Stimulated activated CD4-positive, alpha-beta T cell treated with anti-CD3 and anti-CD28 coated beads, Interleukin-1b, Interleukin-23, amount 100 ng/mL, for 4 hours (primary cell): ENCODE measurements at regions not wholly inside any gene's neighbourhood (a gene's known extent, or its start where the extent isn't known, plus 50 kb on each side); places are given as distances from the start of the nearest gene placed in this dataset.
"Not testable (repeated sequence)": the region's sequence is repeated elsewhere in the genome, so short reads cannot be mapped to it uniquely, and the experiment has no call there.

Source experiments
- DNase-seq, 2 donors: peaks; one replicate each; pipeline ENCODE4 v3.0.0-alpha.2; 2020; ENCODE audit warnings: low read depth in 2 of 2

DNA sequence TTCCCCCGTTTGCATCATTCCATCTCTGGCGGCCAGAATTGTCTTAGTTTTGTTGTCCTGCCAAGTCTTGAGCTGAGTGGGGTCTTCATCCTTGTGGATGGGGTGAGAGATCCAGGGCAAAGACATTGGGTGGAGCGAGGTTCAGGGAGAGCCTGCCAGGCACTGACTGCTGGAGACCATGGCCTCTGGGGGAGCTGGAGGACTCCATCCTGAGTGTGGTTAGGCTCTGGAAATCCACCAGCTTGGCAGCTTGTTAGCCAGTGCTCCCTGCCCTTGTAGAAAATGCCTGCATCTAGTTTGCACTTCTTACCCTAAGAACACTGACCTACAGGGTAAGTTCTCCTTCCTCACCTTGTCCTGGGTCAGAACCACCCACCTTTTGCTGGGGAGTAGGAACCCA is 97.2 kb upstream of the ZNF536 start:
- DNase-seq: no peak

DNA sequence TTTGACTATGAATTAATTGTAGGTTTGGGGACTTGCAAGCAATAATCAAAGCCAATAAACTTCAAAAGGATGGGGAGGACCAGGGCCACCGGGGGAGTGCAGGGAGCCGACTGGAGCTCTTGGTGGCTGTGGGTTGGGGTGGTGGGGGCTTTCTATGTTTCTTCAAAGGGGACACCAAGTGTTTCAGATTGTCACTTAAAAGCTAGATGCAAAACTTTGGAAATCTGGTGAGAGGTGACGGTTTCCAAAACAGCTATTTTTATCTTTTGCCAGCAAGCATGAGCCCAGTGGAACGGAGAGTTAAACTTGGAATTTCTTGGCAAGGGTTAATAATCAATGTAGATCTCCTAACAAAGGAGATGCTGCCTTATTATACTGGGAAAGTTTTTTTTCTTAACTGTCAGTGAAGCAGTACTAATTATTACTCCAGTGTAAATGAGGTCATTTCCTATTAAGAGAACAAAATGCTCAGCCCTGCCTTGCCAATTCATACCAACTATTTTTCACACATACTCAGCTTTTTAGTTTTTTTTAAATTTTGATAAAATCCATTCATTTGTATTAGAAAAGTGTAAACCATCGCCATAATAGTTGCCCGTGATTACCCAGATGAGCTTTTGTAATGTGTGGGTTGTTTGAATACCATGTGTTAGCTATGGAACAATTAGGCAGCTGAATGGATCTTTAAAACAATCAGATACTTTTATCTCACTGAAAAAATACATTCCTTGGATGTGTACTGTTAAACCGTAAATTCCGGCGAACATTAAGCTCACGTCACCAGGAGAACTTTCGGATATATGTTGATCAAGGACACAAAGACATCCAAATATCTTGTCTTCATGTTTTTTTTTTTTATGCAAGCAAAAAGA is 95.9 kb upstream of the ZNF536 start:
- DNase-seq: no peak

DNA sequence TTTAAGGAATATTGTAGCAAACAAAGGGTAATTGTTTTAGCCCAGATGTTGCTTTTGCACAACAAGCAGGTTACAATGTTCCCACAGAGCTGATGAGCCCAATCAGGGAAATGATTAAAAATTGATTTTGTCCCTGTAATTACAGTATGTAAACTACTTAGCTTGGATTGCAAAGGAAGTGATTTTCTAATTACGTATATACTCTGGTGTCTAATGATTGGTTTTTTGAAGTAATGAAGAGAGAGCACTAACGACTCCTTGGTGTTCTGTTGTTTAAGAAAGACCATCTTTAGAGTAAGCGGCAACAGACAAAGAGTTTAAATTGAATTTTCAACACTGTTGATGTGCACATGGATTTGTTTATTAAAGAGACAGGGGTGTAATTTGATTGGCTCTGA is 95.3 kb upstream of the ZNF536 start:
- no peak for DNase-seq

DNA sequence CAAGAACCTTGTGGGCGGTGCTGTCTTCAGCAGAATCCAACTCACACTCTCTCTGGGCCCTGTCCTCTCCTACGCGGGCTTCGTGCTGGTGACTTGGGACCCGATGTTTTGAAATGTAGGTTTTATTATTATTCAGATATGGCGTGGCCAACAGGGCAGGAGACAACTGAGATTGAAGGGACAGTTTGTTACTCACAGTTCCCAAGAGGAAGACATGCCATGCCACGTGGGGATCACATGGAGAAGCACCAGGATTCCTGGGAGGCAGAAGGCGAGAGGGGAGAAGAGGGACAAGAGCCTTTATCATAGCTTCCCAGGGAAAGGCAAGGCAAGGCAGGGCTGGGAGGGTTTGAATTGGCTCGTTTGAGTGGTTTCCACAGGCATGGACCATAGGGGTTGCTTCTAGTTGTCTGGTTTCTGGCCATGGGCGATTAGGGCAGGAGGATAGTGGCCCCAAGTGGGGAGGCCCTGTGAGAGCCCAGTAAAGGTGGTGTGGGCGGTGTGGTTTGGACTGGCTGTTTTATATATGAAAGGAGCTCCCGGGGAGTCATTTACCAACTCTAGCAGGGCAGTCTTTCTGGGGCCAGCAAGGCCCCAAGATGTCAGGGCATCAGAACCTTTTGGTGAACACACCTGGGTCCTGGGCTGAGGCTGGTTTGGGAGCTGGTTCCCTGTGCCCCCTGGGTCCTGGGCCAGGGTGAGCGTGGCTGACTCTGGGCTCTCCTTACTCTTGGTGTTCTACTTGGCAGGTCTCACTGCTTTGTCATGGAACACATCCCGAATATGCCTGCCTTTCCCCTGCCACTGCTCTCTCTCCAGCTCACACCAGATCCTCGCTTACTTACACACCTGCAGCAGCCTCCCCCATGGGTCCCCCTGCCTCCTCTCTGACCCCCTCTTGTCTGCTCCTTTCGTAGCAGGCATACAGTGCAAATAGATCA is 94.0 kb upstream of the ZNF536 start:
- DNase-seq: no peak

DNA sequence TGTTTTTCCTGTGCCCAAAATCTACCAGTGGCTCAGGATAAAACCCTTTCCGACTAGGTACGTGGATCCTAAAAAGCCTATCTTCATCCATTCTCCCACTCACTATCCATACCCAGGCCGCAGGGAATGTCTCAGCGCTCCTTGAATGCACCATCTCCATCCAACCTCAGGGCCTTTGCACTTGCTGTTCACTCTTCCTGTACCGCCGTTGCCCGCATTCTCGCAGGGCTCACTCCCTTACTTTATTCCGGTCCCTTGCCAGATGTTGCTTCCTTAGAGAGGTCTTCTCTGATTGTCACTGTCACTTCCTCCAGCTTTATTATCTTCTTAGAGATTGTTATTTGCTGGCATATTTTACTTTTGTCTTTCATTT is 93.3 kb upstream of the ZNF536 start:
- no peak for DNase-seq

DNA sequence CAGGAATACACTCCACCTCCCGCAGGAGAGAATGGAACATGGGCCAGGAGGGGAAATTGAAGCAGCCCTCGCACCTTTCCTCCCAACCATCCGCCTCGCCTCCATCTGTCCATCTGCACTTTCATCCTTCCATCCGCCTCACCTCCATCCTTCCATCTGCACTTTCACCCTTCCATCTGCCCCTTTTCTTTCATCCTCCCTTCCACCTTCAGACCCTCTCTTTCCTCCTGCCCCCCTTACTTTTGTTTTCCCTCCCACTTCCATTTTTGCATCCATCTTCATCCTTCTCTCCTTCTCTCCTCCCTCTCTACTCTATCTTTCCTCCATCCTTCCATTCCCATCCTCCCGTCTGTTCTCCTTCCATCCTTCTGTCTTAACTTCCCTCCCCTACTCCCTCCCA is 92.2 kb upstream of the ZNF536 start:
- DNase-seq: no peak

DNA sequence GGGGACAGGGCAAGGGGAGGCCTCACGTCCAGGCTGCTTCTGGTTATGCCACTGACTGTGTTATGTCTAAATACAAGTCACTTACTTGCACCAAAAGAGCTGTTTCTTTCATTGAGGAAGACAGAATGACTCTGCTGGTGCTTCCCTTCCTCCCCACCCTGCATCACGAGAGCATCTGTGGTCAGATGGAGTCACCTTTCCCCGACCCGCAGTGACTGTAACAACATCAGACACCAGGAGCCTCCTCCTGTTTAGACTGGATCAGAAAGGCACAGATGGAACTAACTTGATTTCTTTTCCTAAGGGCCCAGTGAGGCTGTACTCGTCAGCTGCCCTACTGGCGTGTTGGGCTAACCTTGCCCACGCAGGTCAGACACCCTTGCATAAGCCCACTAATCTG is 90.3 kb upstream of the ZNF536 start:
- DNase-seq: no peak

DNA sequence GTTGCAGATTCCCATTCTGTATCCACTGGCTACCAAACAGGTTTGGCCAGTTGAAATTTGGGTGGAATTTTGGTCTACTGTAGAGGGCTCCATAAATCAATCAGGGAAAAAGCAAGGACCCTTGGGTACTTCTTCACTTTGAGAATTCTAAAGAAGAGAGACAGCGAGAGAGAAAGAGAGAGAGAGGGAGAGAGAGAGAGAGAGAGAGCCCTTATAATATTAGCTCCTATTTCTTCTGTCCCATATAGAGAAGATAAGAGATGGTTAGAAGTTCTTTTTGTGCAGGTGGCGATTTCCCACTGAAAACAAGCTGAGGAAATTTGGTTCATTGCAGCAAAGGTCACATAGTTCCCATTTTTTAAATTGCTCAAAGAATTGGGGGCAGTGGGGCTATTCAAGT is 88.6 kb upstream of the ZNF536 start:
- DNase-seq: no peak

DNA sequence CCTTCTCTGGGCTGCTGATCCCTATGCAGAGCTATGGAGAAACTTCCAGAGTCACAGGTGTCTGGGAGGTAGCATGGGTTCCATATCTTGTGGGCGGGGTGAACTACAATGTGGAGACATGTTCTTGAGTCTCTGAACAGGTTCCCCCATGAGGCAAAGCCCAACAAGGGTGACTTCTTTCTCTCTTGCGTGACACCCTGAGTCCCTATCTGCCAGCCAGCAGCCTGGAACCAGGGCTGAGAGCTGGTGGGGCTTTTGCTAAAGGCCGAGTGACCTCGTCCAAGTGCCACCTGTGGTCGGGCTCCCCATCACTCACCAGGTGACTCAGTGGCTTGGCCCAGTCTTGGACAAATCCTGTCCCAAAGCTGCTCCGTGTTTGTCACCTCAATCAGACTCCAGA is 88.0 kb upstream of the ZNF536 start:
- DNase-seq: no peak

DNA sequence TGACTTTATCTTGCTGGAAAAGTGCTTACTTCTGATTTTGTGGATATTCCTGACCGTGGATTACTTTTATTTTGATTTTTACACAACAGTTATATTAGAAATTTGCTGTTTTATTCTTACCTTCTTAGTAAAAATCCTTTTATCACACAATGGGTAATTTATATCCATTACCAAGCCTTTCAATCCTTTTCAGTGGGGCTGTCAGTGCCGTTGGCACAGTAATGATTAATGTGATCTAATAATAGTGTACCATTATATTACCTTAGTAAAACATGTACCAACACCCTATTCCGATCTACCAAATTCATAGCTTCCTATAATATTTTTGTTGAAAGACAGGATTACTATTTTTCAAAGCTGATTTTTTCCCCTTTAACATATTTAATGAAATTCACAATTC is 87.3 kb upstream of the ZNF536 start:
- no peak for DNase-seq

DNA sequence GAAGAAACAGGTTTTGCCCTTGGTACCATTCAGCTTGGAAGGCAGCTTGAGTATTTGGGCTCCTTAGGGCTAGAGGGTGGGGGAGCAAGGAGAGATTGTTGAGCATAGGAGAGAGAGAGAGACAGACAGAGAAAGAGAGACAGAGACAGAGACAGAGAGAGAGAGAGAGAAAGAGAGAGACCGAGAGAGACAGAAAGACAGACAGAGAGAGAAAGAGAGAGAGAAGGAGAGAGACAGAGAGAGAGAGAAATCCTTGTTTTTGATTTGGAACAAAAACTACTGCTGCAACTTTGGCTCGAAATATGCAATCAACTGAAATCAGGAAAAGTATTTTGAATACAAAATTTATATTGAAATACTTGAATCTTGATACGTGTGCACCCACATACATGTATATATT is 85.8 kb upstream of the ZNF536 start:
- no peak for DNase-seq

DNA sequence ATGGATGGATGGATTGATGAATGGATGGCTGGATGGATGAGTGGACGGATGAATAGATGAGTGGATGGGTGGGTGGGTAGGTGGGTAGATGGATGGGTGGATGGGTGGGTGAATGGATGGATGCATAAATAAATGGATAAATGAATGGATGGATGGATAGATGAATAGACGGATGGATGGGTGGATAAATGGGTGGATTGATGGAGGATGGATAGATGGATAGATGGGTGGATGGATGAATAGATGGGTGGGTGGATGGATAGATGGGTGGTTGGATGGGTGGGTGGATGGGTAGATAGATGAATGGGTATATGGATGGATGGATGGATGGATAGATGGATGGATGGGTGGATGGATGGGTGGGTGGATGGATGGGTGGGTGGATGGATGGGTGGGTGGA is 84.9 kb upstream of the ZNF536 start:
- DNase-seq: no peak

DNA sequence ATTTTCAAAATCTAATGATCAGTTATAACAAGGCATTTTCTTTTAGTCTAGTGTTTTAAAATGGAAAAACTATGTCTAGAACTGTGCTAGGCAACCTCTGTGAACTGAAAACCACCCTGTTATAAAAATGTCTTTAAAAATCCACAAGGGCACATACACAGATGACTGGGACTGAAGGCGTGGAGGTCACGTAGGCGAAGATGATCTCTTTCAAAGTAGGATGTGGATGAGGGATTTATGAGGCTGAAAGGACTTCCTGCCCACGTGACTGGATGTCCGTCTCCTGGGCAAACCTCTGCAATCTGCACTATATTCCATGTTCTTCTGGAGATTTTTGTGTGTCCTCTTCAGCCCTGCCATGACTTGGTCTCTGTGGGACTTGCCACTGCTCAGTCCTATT is 84.2 kb upstream of the ZNF536 start:
- DNase-seq: no peak

DNA sequence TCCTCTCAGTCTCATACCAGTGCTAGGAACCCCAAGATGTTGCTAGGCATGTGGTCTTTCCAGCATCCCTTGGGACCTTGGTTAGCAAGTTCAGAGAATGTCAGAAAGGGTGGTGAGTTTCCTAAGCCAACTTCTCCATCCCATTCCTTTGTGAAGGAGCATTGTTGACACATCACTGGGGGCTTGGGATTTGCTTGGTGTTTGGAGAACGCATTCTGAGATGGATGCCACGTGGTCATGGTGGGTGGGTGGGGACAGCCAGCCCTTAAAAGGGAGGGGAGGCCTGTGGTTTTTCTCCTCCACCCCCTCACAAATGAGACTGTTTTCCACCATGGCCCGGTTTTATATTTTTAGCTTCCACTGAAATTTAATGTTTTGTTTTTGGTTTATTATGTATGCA is 83.3 kb upstream of the ZNF536 start:
- DNase-seq: no peak

DNA sequence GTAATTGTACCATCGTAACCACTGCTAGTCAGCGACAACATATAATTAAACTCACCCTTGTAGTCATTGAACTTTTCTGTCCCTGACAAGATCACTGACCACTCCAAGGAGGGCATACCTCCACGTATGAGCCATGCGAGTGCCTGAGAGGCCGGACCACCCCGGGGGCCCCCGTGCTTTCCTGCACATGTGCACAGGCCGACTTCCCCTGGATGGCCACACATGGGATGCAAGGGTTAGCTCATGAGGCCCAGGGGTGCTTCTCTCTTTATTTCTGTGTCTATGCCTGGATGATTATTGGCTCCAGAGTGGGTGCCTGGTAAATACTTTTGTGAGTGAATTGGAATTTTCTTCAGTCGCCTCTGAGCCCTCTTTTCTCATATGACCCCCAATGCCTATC is 82.8 kb upstream of the ZNF536 start:
- no peak for DNase-seq

DNA sequence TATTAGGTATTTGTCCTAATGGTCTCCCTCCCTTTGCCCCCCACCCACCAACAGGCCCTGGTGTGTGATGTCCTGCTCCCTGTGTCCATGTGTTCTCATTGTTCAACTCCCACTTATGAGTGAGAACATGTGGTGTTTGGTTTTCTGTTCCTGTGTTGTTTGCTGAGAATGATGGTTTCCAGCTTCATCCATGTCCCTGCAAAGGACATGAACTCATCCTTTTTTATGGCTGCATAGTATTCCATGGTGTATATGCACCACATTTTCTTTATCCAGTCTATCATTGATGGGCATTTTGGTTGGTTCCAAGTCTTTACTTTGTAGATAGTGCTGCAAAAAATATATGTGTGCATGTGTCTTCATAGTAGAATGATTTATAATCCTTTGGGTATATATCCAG is 81.4 kb upstream of the ZNF536 start:
- DNase-seq: not testable (repeated sequence)

DNA sequence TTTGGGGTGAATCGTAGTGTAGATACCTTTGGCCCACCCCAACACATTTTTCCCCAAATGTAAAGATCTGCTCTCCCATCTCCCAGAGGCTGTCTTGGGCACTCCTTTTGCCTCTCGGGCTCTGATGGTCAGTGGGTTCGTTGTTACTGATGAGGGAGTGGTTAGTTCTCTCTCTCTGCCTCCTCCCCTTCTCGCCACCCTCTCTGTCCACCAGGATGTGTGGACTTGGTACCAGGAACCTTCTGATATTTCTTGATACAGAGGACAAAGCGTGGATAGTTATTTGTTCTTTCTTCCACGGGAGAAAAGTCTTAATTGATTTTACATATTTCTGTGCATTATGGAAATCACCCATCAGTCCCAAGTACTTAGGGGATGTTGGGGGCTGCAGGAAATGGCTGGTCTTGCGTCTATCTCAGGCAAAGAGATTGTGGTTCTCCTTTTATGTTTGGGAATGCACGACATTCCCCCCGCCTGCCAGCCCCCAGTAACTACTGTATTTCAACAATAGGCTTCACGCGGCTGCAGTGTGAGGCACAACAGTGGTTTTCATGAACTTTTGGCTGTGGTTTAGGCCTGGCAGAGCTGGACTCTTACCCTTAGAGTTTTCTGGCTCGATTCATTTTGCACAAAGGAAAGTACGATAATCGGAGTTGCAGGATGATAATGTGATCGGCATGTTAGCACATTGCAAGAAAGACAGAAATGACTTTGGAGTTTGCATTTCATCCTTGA is 79.0 kb upstream of the ZNF536 start:
- no peak for DNase-seq

DNA sequence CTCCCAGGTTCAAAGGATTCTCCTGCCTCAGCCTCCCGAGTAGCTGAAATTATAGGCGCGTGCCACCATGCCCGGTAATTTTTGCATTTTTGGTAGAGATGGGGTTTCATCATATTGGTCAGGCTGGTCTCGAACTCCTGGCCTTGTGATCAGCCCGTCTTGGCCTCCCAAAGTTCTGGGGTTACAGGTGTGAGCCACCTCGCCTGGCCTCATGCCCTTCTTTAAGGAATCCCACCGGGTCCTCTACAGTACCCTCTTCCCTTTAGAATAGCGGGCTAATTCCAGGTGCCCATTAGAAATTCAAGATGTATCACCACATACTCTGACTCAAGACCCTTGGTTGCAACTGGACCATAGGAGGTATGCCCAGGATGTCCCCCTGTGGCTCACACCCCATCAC is 74.2 kb upstream of the ZNF536 start:
- DNase-seq: no peak

DNA sequence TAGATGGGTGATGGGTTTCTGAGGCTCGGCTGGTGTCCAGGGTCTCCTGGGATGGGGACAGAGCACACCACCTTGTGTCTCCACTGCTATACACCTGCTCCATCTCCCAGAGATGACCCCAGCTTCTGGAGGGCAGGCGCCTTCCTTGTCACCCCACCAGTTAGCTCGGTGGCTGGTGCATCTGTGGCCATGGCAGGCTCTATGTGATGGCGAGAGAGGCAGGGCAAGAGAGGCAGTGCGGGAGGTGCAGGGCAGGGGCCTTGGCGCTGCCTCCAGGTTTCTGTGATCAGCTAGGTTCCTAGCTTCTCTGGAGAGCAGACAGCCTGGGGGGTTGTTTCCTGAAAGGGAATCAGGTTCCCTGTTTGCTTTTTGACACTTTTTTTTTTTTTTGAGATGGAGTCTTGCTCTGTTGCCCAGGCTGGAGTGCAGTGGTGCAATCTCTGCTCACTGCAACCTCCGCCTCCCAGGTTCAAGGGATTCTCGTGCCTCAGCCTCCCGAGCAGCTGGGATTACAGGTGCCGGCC is 69.0 kb upstream of the ZNF536 start:
- DNase-seq: no peak

DNA sequence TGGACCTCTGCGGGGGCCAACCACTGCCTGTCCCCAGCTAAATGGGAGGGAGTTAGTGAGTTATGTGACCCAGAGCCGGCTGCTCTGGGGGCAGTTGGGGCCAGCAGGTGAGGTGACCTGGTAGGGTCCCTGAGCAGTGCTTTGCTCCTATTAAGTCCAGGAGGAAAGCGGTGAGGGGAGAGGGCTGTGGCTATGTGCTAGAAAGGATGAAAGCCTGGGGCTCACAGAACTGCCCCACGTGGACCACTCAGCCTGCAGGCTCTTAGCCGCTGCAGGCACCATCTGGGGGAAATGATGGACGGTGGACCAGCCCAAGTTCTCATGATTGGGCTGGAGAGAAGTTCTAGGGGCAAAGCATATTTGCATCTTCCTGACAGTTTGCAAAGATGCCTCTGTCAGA is 67.6 kb upstream of the ZNF536 start:
- no peak for DNase-seq

DNA sequence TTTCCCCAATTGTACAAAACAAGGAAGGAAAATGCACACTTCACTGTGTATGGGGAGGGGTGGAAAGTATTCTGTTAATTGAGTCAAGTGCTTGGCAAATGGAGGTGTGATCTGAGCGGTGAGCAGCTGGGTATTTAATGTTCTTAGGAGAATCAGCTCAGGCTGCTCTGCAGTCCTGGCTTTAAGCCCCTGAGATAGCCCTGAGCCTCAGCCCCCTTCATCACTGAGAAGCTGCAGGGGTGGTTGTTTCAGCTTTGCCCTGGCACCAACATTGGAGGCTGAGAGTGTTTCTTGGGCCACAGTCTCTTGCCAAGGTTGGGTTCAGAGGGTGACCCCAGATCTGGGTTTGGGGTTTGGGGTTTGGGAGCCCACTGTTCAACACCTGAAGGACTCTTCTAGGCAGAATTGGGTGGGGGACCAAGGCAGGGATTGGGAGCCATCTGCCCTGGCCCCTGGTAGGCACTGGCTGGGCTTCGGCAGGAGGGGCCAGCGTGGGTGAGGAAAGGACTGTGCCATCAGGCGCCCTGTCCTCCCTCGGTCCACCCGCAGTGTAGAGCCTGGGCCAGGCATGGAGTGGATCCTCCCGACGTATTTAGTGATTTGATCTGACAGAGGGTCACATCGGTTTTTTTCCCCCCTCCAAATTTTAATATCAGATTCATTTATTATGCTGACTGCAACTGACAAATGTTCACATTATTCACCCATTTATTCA is 66.7 kb upstream of the ZNF536 start:
- DNase-seq: no peak
